Astrocyte of the cerebellum (primary cell): ENCODE measurements at regions not wholly inside any gene's neighbourhood (a gene's known extent, or its start where the extent isn't known, plus 50 kb on each side); places are given as distances from the start of the nearest gene placed in this dataset.

ENCODE experiments used
- DNase-seq: peaks from one replicate; pipeline ENCODE4 v3.0.0-alpha.2; 2011; ENCODE audit warnings: low read depth
- H3K4me3 ChIP-seq: 2 replicates; pipeline ENCODE4 v1.5.1; 2011; ENCODE audit warnings: mild to moderate bottlenecking, low read depth, low read length, moderate library complexity
- in situ Hi-C: cut with HindIII; loops from 2 replicates; pipeline ENCODE4 v1.10.0; 2017; ENCODE audit warnings: low sequenced_read_pairs
- TF ChIP-seq, protein P1 (sequence below): IDR thresholded peaks from 2 replicates; pipeline ENCODE4 v1.5.1; 2012; ENCODE audit warnings: low read length, low read depth, moderate library complexity, mild to moderate bottlenecking; ENCODE audit errors: missing control alignments

DNA sequence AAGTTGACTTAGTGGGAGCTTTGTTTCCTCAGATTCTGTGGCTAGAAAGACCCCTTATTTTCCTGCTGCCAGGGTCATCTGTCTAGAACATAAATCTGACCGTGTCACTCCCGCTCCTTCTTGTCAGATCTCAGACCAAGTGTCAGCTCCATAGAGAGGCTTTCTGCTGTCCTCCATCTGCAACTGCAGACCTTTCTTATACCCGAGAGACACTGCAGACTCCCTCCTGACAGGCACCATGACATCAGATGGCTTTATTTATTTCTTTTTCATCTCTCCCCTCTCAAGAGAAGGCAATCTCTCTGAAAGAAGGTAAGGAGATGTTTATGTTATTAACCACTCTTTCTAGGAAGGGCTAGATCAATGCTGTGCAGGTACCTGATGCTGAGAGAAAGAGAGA is 726.5 kb downstream of the UQCRFS1 start:
- DNase-seq: no peak
- in situ Hi-C loops: no loop called here
- no peak overlapping the region for H3K4me3 ChIP-seq
- TF ChIP-seq, protein P1, sequence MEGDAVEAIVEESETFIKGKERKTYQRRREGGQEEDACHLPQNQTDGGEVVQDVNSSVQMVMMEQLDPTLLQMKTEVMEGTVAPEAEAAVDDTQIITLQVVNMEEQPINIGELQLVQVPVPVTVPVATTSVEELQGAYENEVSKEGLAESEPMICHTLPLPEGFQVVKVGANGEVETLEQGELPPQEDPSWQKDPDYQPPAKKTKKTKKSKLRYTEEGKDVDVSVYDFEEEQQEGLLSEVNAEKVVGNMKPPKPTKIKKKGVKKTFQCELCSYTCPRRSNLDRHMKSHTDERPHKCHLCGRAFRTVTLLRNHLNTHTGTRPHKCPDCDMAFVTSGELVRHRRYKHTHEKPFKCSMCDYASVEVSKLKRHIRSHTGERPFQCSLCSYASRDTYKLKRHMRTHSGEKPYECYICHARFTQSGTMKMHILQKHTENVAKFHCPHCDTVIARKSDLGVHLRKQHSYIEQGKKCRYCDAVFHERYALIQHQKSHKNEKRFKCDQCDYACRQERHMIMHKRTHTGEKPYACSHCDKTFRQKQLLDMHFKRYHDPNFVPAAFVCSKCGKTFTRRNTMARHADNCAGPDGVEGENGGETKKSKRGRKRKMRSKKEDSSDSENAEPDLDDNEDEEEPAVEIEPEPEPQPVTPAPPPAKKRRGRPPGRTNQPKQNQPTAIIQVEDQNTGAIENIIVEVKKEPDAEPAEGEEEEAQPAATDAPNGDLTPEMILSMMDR: no peak

DNA sequence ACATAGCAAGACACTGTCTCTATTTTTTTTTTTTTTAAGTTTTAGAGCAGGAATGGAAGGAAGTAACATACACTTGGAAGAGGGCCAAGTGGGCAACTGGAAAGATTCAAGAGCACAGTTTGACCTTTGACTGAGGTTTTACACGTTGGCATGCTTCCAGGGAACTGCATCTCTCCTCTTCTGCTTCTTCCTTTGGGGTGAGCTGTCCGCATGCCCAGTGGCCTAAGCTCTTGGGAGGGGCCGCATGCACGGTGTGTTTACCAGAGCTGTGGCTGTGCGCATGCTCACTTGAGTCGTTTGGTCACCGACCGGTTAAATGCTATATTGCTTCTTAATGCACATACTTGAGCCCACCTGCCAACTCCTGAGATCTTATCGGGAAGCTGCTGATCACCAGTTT is 727.7 kb downstream of the UQCRFS1 start:
- in situ Hi-C loops: no loop called here
- no peak for DNase-seq
- TF ChIP-seq, protein P1: no peak
- no peak overlapping the region for H3K4me3 ChIP-seq

DNA sequence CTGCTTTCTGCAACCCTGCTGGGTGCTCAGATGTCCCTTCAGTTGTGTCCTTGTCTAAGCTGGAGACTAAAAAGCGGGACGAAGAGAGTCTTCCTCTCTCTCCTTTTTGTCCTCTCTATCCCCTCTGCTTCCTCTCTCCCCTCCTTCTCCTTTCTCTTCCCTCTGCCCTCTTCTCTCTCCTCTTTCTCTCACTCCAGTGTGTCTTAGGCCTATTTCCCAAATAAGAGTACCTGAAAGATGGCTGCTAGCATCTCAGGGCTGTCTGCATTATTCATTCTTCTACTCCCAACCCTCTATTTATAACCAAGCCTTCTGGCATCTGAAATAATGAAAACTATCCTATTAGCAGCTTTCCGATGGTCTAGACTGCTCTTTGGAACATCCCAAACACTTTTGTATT is 729.8 kb downstream of the UQCRFS1 start:
- TF ChIP-seq, protein P1: no peak
- in situ Hi-C loops: no loop called here
- no peak overlapping the region for H3K4me3 ChIP-seq
- DNase-seq: no peak

DNA sequence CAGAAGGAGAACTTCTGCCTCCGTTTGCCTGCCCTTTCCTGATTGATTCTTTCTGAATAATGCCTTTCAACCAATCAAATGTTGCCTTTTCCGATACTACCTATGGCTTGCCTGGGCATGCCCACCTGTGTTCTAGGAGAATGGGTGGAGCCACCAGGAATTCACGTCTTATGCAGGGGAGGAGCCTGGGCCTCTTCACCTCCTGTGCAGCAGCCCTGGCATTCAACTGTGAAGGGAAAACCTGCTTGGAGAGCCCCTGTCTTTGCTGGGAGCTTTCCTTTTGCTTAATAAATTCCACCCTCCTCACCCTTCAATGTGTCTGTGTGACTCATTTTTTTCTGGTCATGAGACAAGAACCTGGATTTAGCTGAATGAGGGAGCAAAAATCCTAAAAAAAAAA is 730.7 kb downstream of the UQCRFS1 start:
- in situ Hi-C loops: no loop called here

DNA sequence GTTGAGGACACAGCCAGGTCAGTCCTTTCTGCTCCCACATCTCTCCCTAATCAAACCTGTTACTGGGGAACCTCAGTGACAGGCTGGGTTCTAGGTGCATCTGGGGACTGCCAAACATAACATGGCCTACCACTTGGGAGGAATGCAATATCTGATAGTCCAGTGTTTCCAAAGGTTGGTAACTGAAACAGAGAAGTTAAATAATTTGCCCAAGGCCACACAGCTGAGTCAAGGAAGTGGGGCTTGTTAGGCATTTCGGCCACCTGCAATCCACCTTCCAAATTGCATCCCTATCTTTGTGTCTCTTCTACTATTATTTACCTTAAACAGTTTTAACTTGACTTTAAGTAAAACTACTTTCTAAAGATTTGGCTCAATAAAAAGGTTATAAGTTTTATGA is 731.3 kb downstream of the UQCRFS1 start:
- TF ChIP-seq, protein P1: no peak
- no peak for DNase-seq
- H3K4me3 ChIP-seq: no peak overlapping the region
- in situ Hi-C loops: no loop called here

More for the DNA sequence above, 730.7 kb downstream of the UQCRFS1 start:
- TF ChIP-seq, protein P1: no peak
- H3K4me3 ChIP-seq: no peak overlapping the region
- DNase-seq: no peak

DNA sequence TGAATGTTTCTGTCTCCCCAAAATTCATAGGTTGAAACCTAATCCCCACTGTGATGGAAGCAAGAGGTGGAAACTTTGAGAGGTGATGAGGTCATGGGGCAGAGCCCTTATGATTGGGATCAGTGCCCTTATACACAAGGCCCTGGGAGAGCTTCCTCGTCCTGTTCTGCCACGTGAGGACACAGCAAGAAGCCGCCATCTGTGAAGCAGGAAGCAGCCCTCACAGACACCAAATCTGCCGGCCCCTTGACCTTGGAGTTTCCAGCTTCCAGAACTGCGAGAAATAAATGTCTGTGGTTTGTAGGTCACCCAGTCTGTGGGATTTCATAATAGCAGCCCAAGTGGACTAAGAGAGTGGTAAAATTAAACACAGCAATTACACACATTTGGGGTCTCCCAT is 737.4 kb downstream of the UQCRFS1 start:
- no peak for DNase-seq
- TF ChIP-seq, protein P1: no peak
- no peak overlapping the region for H3K4me3 ChIP-seq
- in situ Hi-C loops: no loop called here

DNA sequence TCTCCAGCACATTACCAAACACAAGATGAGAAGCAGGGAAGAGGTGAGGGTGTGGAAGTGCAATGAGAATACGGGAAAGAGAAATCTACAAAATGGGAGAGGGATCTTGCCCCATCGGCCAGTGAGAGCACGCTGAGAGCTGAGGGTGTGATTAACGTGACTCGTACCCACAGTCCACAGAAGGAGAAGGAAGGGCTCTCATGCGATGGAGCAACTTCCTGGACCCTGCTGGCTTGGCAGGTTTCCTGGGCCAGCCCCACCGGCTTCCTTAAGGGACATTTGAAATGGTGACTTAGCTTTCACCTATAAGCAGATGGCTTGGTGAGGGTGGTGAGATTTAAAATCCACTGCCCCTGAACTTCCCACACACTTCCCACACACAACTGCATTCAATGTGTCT is 740.1 kb downstream of the UQCRFS1 start:
- in situ Hi-C loops: no loop called here
- no peak overlapping the region for H3K4me3 ChIP-seq
- TF ChIP-seq, protein P1: no peak
- DNase-seq: no peak
